ENCODE measurements at regions not wholly inside any gene's neighbourhood (a gene's known extent, or its start where the extent isn't known, plus 50 kb on each side); places are given as distances from the start of the nearest gene placed in this dataset.

DNA sequence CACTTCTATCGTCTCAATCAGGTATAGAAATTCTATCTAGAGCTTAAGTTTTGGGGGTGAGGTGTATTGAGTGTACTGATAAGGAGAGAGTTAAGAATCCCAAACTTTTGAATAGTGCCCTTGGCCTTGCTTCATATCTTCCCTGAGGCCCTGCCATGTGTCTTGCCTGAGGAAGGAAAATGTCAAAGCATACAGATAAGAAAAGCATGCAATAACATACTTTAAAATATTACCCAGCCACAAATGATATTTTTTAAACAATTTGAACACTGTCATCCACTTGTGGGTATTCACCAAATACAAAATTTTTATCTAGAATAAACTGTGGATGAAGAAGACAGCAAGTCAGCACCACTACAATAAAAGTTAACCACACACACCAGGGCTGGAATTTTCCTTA lies 631.0 kb upstream of the ALCAM start:
- no peaks in the 10 kb centered on the region for H3K9me3 Mint-ChIP-seq (ENCODE audit: low read depth)
- no peak overlapping the region for H3K27ac Mint-ChIP-seq (ENCODE audit: unreplicated experiment)
- H3K4me3 Mint-ChIP-seq (ENCODE audit: unreplicated experiment) = no peak overlapping the region
- no peak for DNase-seq (ENCODE audit: low spot score)
- no peaks in the 10 kb centered on the region for H3K27me3 Mint-ChIP-seq (ENCODE audit: low read depth)
- no peaks in the 10 kb centered on the region for H3K36me3 Mint-ChIP-seq (ENCODE audit: low read depth)
- peaks cover 12% of the 10 kb centered on the region for H3K4me1 Mint-ChIP-seq (ENCODE audit: low read depth)
- TF ChIP-seq, protein P1, sequence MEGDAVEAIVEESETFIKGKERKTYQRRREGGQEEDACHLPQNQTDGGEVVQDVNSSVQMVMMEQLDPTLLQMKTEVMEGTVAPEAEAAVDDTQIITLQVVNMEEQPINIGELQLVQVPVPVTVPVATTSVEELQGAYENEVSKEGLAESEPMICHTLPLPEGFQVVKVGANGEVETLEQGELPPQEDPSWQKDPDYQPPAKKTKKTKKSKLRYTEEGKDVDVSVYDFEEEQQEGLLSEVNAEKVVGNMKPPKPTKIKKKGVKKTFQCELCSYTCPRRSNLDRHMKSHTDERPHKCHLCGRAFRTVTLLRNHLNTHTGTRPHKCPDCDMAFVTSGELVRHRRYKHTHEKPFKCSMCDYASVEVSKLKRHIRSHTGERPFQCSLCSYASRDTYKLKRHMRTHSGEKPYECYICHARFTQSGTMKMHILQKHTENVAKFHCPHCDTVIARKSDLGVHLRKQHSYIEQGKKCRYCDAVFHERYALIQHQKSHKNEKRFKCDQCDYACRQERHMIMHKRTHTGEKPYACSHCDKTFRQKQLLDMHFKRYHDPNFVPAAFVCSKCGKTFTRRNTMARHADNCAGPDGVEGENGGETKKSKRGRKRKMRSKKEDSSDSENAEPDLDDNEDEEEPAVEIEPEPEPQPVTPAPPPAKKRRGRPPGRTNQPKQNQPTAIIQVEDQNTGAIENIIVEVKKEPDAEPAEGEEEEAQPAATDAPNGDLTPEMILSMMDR (IDR thresholded peaks at IDR 0.05) = no peak

DNA sequence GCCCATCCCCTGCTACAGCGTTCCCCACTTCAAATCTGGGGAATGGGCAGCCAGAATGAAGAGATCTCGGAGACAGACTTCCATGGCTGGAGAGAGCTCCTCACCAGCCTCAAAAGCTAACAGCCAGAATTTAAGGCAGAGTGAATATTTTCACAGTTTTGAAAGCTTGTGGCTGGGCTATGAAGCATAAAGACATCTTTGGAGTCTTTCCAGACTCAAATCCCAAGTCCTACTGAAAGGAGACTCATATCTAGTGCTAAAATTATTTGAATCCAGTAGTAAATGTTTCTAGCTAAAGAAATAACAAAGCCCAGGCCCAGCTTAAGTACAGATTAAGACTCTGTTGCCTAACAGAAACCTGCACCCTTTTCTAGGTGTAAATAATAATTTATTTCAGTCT lies 628.4 kb upstream of the ALCAM start:
- Mint-ChIP-seq H3K36me3 (ENCODE audit: low read depth) (no peaks in the 10 kb centered on the region), H3K27ac (ENCODE audit: unreplicated experiment) (no peak overlapping the region), H3K4me1 (ENCODE audit: low read depth) (peaks cover 12% of the 10 kb centered on the region), H3K4me3 (ENCODE audit: unreplicated experiment) (no peak overlapping the region), H3K27me3 (ENCODE audit: low read depth) (no peaks in the 10 kb centered on the region), H3K9me3 (ENCODE audit: low read depth) (no peaks in the 10 kb centered on the region)
- no peak for DNase-seq (ENCODE audit: low spot score)
- TF ChIP-seq, protein P1 (IDR thresholded peaks at IDR 0.05) = no peak

DNA sequence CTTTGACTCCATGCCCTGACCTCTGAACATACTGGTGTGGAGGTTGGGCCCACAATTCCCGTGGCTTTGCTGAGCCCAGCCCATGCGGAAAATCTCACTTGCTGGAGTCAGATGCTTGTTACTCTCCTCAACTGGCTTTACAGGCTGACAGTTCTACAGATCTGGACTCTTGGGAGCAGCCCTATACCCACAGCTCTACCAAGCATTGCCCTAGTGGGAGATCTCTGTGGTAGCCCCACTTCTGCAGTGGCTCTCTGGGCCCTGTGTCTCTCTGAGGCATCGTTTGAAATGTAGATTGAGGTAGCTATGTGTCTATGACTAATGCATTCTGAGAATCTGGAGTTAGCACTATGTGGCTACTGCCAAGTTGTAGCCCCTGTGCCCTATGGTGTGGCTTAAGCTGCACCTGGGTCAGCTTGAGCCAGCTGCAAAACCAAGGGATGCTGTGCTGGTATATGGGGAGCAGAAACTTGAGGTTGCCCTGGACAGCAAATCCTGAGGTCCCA lies 625.8 kb upstream of the ALCAM start:
- Mint-ChIP-seq H3K4me3 (ENCODE audit: unreplicated experiment) (no peak overlapping the region), H3K27ac (ENCODE audit: unreplicated experiment) (no peak overlapping the region), H3K36me3 (ENCODE audit: low read depth) (no peaks in the 10 kb centered on the region), H3K4me1 (ENCODE audit: low read depth) (peaks cover 7% of the 10 kb centered on the region), H3K27me3 (ENCODE audit: low read depth) (no peaks in the 10 kb centered on the region), H3K9me3 (ENCODE audit: low read depth) (no peaks in the 10 kb centered on the region)
- no peak for DNase-seq (ENCODE audit: low spot score)
- TF ChIP-seq, protein P1 (IDR thresholded peaks at IDR 0.05) = no peak

DNA sequence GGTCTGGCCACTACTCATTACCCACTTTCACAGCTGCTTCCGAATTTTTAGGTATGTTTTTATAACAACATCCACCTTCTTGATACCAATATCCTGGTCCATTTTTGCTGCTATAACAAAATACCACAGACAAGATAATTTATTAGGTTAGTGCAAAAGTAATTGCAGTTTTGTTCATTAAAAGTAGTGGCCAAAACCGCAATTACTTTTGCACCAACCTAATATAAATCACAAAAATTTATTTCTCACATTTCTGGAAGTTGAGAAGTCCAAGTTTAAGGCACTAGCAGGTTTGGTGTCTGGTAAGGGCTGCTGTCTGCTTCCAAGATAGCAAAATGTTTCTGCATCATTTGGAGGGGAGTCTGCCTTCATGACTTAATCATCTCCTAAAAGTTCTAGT lies 624.7 kb upstream of the ALCAM start:
- TF ChIP-seq, protein P1 (IDR thresholded peaks at IDR 0.05) = no peak
- H3K4me1 Mint-ChIP-seq (ENCODE audit: low read depth) = peaks cover 7% of the 10 kb centered on the region
- no peaks in the 10 kb centered on the region for H3K36me3 Mint-ChIP-seq (ENCODE audit: low read depth)
- no peaks in the 10 kb centered on the region for H3K27me3 Mint-ChIP-seq (ENCODE audit: low read depth)
- DNase-seq (ENCODE audit: low spot score) = no peak
- H3K9me3 Mint-ChIP-seq (ENCODE audit: low read depth) = no peaks in the 10 kb centered on the region
- H3K4me3 Mint-ChIP-seq (ENCODE audit: unreplicated experiment) = no peak overlapping the region
- no peak overlapping the region for H3K27ac Mint-ChIP-seq (ENCODE audit: unreplicated experiment)

DNA sequence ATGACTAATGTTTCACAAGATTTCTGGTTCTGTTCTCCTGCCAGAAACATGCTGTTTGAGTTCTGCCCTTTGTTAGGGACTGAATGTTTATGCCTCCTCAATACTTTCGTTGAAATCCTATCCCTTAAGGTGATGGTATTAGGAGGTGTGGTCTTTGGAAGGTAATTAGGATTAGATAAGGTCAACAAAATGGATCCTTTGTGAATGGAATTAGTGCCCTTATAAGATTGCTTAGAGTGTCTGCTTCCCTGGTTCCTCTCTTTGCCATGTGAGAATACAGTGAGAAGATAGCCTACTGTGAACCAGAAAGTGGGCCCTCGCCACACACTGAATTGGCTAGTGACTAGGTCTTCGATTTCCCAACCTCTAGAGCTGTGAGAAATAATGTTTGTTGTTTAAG lies 621.4 kb upstream of the ALCAM start:
- TF ChIP-seq, protein P1 (IDR thresholded peaks at IDR 0.05) = no peak
- Mint-ChIP-seq H3K4me1 (ENCODE audit: low read depth) (no peaks in the 10 kb centered on the region), H3K4me3 (ENCODE audit: unreplicated experiment) (no peak overlapping the region), H3K27ac (ENCODE audit: unreplicated experiment) (no peak overlapping the region), H3K36me3 (ENCODE audit: low read depth) (no peaks in the 10 kb centered on the region), H3K27me3 (ENCODE audit: low read depth) (no peaks in the 10 kb centered on the region), H3K9me3 (ENCODE audit: low read depth) (peaks cover 9% of the 10 kb centered on the region)
- no peak for DNase-seq (ENCODE audit: low spot score)
